OCI-LY3 (cell line): ENCODE measurements at regions not wholly inside any gene's neighbourhood (a gene's known extent, or its start where the extent isn't known, plus 50 kb on each side); places are given as distances from the start of the nearest gene placed in this dataset.
"Not testable (repeated sequence)": the region's sequence is repeated elsewhere in the genome, so short reads cannot be mapped to it uniquely, and the experiment has no call there.

Experiments
- CTCF ChIP-seq: fragments of 200-600, 300-600 bp; sonication (generic); IDR thresholded peaks from 2 replicates; pipeline ENCODE4 v1.5.1; 2014; ENCODE audit warnings: antibody characterized with exemption, low read length, low read depth
- EZH2phosphoT487 ChIP-seq: fragments of 200-600 bp; shearing (Covaris generic); IDR thresholded peaks from 2 replicates; pipeline ENCODE4 v1.6.1; 2018; ENCODE audit warnings: antibody characterized with exemption, mixed run types, low read depth

DNA sequence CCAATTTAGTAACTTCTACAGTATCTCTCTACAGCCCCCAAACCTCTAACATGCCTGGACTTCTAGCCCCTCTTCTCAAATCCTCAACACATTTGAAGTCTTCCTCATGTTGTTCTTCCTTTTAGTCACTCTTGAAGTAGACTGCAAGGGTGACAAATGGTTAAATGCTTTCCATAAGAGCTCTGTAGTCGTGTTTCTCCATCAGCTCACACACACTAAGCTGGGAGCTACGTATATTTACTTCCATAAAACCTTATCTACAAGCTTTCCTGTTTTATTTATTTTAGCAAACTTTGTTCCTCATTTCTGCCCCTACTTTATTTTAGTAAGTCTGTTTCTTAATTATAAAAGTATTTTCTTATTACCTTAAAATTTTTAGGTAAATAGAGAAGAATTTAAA is 49.9 kb upstream of the NOTCH2NLA start:
- not testable (repeated sequence) for TF ChIP-seq CTCF, EZH2phosphoT487
